ENCODE measurements at regions not wholly inside any gene's neighbourhood (a gene's known extent, or its start where the extent isn't known, plus 50 kb on each side); places are given as distances from the start of the nearest gene placed in this dataset.
"Not testable (repeated sequence)": the region's sequence is repeated elsewhere in the genome, so short reads cannot be mapped to it uniquely, and the experiment has no call there.

- peak; percentile 9 for DNase-seq
Measured at GRCh38 chrX:56618323-56618722, 54.9 kb downstream of the UBQLN2 start.

DNA sequence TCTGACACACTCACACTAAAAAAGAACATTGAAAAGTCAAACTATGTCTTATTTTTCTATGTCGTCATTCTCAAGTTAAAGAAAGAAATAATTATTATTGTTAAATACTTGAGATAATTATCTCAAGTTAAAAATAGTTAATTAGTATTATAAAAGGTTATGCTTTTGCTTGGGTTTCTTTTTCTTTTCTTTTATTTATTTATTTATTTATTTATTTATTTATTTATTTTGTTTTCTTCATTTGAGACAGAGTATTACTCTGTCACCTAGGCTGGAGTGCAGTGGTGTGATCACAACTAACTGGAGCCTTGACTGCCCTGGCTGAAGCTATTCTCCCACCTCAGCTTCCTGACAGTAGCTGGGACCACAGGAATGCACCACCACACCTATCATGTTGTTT is 59.9 kb downstream of the UBQLN2 start:
- no peak for DNase-seq

DNA sequence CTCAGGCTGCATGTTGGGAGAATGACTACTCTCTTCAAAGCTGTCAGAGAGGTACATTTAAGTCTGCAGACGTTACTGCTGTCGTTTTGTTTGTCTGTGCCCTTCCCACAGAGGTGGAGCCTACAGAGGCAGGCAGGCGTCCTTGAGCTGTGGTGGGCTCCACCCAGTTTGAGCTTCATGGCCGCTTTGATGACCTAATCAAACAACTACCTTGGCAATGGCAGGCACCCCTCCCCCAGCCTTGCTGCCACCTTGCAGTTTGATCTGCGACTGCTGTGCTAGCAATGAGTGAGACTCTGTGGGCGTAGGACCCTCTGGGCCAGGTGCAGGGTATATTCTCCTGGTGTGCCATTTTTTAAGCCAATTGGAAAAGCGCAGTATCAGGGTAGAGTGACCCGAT is 71.6 kb downstream of the UBQLN2 start:
- not testable (repeated sequence) for DNase-seq

GRCh38 chrX:56661193-56661592 is 67.8 kb upstream of the NBDY start:
- no peak for DNase-seq

Measured in eye (tissue), 1 donor.